HCT116 (cell line): ENCODE measurements at regions not wholly inside any gene's neighbourhood (a gene's known extent, or its start where the extent isn't known, plus 50 kb on each side); places are given as distances from the start of the nearest gene placed in this dataset.

Source experiments
- ATAC-seq: fragments of 200-7000 bp; cut with Tn5 transposase; 2 replicates; pipeline ENCODE4 v1.9.1; 2020; ENCODE audit warnings: mild to moderate bottlenecking, moderate library complexity
- BruUV-seq: library from RNA; stranded (reverse); fragments of 400-500 nt; replicated peaks from 2 replicates; lab custom pipeline; 2021; lab: Mats Ljungman, UMichigan
- CTCF ChIA-PET: fragments of 300-600 bp; sonication (Branson Sonifier 250); formaldehyde crosslinking; loops from one replicate; lab custom pipeline; 2021; ENCODE audit warnings: antibody characterized with exemption; lab: Charles Lee
- POLR2A ChIA-PET: fragments of 300-600, 350-600 bp; sonication (Branson Sonifier 250); formaldehyde crosslinking; loops from one replicate; lab custom pipeline; 2021; ENCODE audit warnings: antibody characterized with exemption; lab: Charles Lee
- RAD21 ChIA-PET, 2 experiments: fragments of 300-600 bp; sonication (Branson Sonifier 250); formaldehyde crosslinking; loops; one replicate each; lab custom pipeline; 2023; ENCODE audit warnings: low total read pairs in 2 of 2; ENCODE audit not compliant: uncharacterized antibody in 2 of 2, unreplicated experiment in 2 of 2, low non-redundant PET in 1 of 2; lab: Charles Lee
- DNase-seq: peaks from one replicate; pipeline ENCODE4 v3.0.0-alpha.2; 2010; ENCODE audit warnings: low read depth, low spot score
- H2AFZ ChIP-seq: fragments of 200-600 bp; shearing (Covaris generic), sonication (generic); 2 replicates; pipeline ENCODE4 v1.6.1; 2017; ENCODE audit warnings: low read depth, mixed run types, mixed read lengths, antibody characterized with exemption, low read length; ENCODE audit not compliant: poor library complexity, severe bottlenecking
- H3K27ac ChIP-seq: 2 replicates; pipeline ENCODE4 v1.5.1; 2012; ENCODE audit warnings: low read depth, low read length
- H3K27me3 ChIP-seq: fragments of 200-600 bp; sonication (generic); 2 replicates; pipeline ENCODE4 v1.6.1; 2016; ENCODE audit warnings: mixed run types, low read length, mixed read lengths; ENCODE audit not compliant: insufficient read depth
- H3K36me3 ChIP-seq, 2 experiments: fragments of 200-500 bp in 1 of 2; fragments of 200-600 bp in 1 of 2; sonication (Bioruptor generic) in 1 of 2; sonication (generic) in 1 of 2; 2 replicates each; pipeline versions ENCODE4 v1.5.1 to v1.6.1; 2014 to 2016; ENCODE audit warnings: low read length in 2 of 2, inconsistent platforms in 1 of 2, mixed read lengths in 1 of 2, mixed run types in 1 of 2; ENCODE audit not compliant: insufficient read depth in 2 of 2, control insufficient read depth in 1 of 2
- H3K4me1 ChIP-seq, 2 experiments: fragments of 200-600 bp in 1 of 2; sonication (generic) in 1 of 2; 2 replicates each; pipeline versions ENCODE4 v1.5.1 to v1.6.1; 2012 to 2017; ENCODE audit warnings: low read length in 2 of 2, inconsistent platforms in 1 of 2, mild to moderate bottlenecking in 1 of 2, mixed read lengths in 1 of 2, mixed run types in 1 of 2, moderate library complexity in 1 of 2; ENCODE audit not compliant: insufficient read depth in 2 of 2, control insufficient read depth in 1 of 2
- H3K4me2 ChIP-seq: fragments of 200-600 bp; sonication (generic); 2 replicates; pipeline ENCODE4 v1.6.1; 2017; ENCODE audit warnings: mixed run types, low read length, mixed read lengths
- H3K4me3 ChIP-seq, 2 experiments: fragments of 200-600 bp in 1 of 2; sonication (generic) in 1 of 2; replicated peaks in 1 of 2; 2 replicates each; pipeline ENCODE4 v1.5.1; 2011 to 2016; ENCODE audit warnings: low read length in 2 of 2, control low read depth in 1 of 2, low read depth in 1 of 2, mild to moderate bottlenecking in 1 of 2, mixed read lengths in 1 of 2, mixed run types in 1 of 2
- H3K79me2 ChIP-seq: fragments of 200-600 bp; sonication (generic); 2 replicates; pipeline ENCODE4 v1.6.1; 2017; ENCODE audit warnings: mild to moderate bottlenecking, mixed run types, low read length, moderate library complexity, mixed read lengths; ENCODE audit not compliant: insufficient read depth
- H3K9ac ChIP-seq: fragments of 200-600 bp; sonication (generic); 2 replicates; pipeline ENCODE4 v1.6.1; 2016; ENCODE audit warnings: low read length, mixed read lengths
- H3K9me2 ChIP-seq: fragments of 200-600 bp; sonication (generic), shearing (Covaris generic); 2 replicates; pipeline ENCODE4 v1.6.1; 2017; ENCODE audit warnings: mixed run types, mild to moderate bottlenecking, moderate library complexity; ENCODE audit not compliant: insufficient read depth
- H3K9me3 ChIP-seq, 2 experiments: fragments of 200-500 bp in 1 of 2; fragments of 200-600 bp in 1 of 2; sonication (Bioruptor generic) in 1 of 2; sonication (generic) in 1 of 2; 2 replicates each; pipeline ENCODE4 v1.6.1; 2014 to 2017; ENCODE audit warnings: low read length in 2 of 2, mixed read lengths in 2 of 2, inconsistent platforms in 1 of 2, low read depth in 1 of 2, mild to moderate bottlenecking in 1 of 2, mixed run types in 1 of 2, moderate library complexity in 1 of 2; ENCODE audit not compliant: control insufficient read depth in 1 of 2, insufficient read depth in 1 of 2
- H4K20me1 ChIP-seq: fragments of 200-600 bp; sonication (generic), shearing (Covaris generic); 2 replicates; pipeline ENCODE4 v1.6.1; 2017; ENCODE audit warnings: mixed run types, mild to moderate bottlenecking, moderate library complexity; ENCODE audit not compliant: insufficient read depth
- CEBPB ChIP-seq: IDR thresholded peaks from 2 replicates; pipeline ENCODE4 v1.6.1; 2012; ENCODE audit warnings: low read depth
- EGR1 ChIP-seq: IDR thresholded peaks from 2 replicates; pipeline ENCODE4 v1.6.1; 2012; ENCODE audit warnings: low read depth
- EZH2phosphoT487 ChIP-seq: fragments of 200-600 bp; IDR thresholded peaks from 2 replicates; pipeline ENCODE4 v1.6.1; 2018; ENCODE audit warnings: antibody characterized with exemption, borderline replicate concordance
- FOSL1 ChIP-seq: IDR thresholded peaks from 2 replicates; pipeline ENCODE4 v1.6.1; 2012; ENCODE audit warnings: low read depth
- JUND ChIP-seq: IDR thresholded peaks from 2 replicates; pipeline ENCODE4 v1.6.1; 2012
- POLR2A ChIP-seq: IDR thresholded peaks from 2 replicates; pipeline ENCODE4 v1.7.0; 2011; ENCODE audit warnings: borderline replicate concordance; ENCODE audit not compliant: insufficient read depth, insufficient read length; ENCODE audit errors: extremely low read depth
- POLR2AphosphoS5 ChIP-seq: IDR thresholded peaks from 2 replicates; pipeline ENCODE4 v1.6.1; 2011; ENCODE audit warnings: mild to moderate bottlenecking, low read depth, low read length, moderate library complexity
- SIN3A ChIP-seq: IDR thresholded peaks from 2 replicates; pipeline ENCODE4 v1.6.1; 2012; ENCODE audit warnings: low read depth
- SP1 ChIP-seq: IDR thresholded peaks from 2 replicates; pipeline ENCODE4 v1.6.1; 2012; ENCODE audit warnings: low read depth
- SRF ChIP-seq: IDR thresholded peaks from 2 replicates; pipeline ENCODE4 v1.6.1; 2012; ENCODE audit warnings: low read depth
- TCF7L2 ChIP-seq: IDR thresholded peaks from 2 replicates; pipeline ENCODE4 v1.7.0; 2011; ENCODE audit warnings: borderline replicate concordance, inconsistent platforms; ENCODE audit not compliant: insufficient read depth, insufficient read length; ENCODE audit errors: extremely low read depth
- YY1 ChIP-seq: IDR thresholded peaks from 2 replicates; pipeline ENCODE4 v1.6.1; 2011; ENCODE audit warnings: low read length, low read depth, moderate library complexity, mild to moderate bottlenecking; ENCODE audit not compliant: insufficient replicate concordance; ENCODE audit errors: extremely low read depth
- ZFX ChIP-seq: fragments of 450-650 bp; IDR thresholded peaks from 2 replicates; pipeline ENCODE4 v1.6.1; 2017
- ZNF274 ChIP-seq: fragments of 200-500 bp; sonication (Bioruptor generic); IDR thresholded peaks from 2 replicates; pipeline ENCODE4 v1.6.1; 2014; ENCODE audit warnings: mild to moderate bottlenecking, low read depth, low read length, inconsistent platforms
- intact Hi-C: fragments of 100-400 bp; cut with micrococcal nuclease; formaldehyde crosslinking; loops from 2 replicates; pipeline ENCODE4 v1.10.0; 2022
- TF ChIP-seq, protein P1 (sequence below): IDR thresholded peaks from 2 replicates; pipeline ENCODE4 v1.6.1; 2012
- TF ChIP-seq, protein P2 (sequence below): IDR thresholded peaks from 2 replicates; pipeline ENCODE4 v1.6.1; 2012
- TF ChIP-seq, protein P3 (sequence below), 3 experiments: fragments of 200-600 bp in 1 of 3; sonication (generic) in 1 of 3; IDR thresholded peaks in 2 of 3; conservative IDR thresholded peaks in 1 of 3; 2 replicates each; pipeline ENCODE4 v1.5.1; 2012 to 2017; ENCODE audit warnings: low read depth in 2 of 3, low read length in 2 of 3, antibody characterized with exemption in 1 of 3, borderline replicate concordance in 1 of 3, control low read depth in 1 of 3, mild to moderate bottlenecking in 1 of 3, mixed read lengths in 1 of 3, mixed run types in 1 of 3, moderate library complexity in 1 of 3; ENCODE audit not compliant: insufficient read depth in 1 of 3

- intact Hi-C loops = no loop called here
- POLR2A ChIA-PET = no interaction called here
- TF ChIP-seq, protein P1, sequence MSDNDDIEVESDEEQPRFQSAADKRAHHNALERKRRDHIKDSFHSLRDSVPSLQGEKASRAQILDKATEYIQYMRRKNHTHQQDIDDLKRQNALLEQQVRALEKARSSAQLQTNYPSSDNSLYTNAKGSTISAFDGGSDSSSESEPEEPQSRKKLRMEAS = no peak
Observed at GRCh38 chr20:12110711-12111110, 193.0 kb downstream of the BTBD3 start.

DNA sequence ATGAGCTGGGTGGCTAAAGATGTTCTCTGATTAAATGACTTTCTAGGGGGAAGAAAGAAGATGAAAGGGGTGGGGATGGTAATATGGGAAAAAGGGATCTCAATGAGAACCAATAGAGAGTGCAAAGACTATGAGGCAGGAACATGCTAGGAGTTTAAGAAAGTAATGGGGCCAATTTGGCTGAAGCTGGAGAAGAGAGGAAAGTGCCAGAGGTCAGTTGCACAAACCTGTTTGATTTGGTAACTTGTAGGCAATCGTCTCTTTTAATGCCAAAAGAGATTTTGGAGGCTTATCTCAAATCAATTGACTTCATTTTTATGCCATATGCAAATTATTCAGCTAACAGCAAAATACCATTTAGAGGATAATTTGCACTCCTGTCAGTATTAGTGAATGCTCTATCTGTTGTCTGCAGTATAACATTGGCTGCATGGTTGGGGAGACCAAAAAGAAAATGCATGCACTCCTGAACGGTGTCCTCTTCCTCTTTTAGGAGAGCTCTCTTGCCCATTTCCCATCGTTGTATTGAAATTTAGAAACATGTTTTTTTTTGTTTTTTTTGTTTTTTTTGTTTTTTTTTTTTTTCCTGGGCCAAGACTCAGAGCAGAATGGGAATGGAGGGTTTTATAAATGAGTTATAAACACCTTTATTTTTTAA is 193.9 kb downstream of the BTBD3 start:
- no peak for ATAC-seq
- CTCF ChIA-PET = no interaction called here
- no peaks in the 10 kb centered on the region for H4K20me1 ChIP-seq
- peaks cover 0 to 32% of the 10 kb centered on the region in 2 experiments; a peak in 2 of 4 replicates for H3K9me3 ChIP-seq
- H3K4me1 ChIP-seq = no peaks in the 10 kb centered on the region
- H2AFZ ChIP-seq = no peak overlapping the region
- H3K27ac ChIP-seq = no peak overlapping the region
- BruUV-seq = no TSS peak
- no peak for TF ChIP-seq JUND
- TF ChIP-seq, protein P1 = no peak
- TF ChIP-seq, protein P2, sequence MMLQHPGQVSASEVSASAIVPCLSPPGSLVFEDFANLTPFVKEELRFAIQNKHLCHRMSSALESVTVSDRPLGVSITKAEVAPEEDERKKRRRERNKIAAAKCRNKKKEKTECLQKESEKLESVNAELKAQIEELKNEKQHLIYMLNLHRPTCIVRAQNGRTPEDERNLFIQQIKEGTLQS = no peak
- no peak for TF ChIP-seq FOSL1
- no peak for TF ChIP-seq ZNF274
- no peak for TF ChIP-seq SIN3A
- TF ChIP-seq TCF7L2 = no peak
- TF ChIP-seq YY1 = no peak
- TF ChIP-seq POLR2AphosphoS5 = no peak
- TF ChIP-seq SRF = no peak
- no peak for TF ChIP-seq EGR1
- no peak for TF ChIP-seq SP1
- no peak for TF ChIP-seq EZH2phosphoT487
- no peak for TF ChIP-seq ZFX
- TF ChIP-seq, protein P3, sequence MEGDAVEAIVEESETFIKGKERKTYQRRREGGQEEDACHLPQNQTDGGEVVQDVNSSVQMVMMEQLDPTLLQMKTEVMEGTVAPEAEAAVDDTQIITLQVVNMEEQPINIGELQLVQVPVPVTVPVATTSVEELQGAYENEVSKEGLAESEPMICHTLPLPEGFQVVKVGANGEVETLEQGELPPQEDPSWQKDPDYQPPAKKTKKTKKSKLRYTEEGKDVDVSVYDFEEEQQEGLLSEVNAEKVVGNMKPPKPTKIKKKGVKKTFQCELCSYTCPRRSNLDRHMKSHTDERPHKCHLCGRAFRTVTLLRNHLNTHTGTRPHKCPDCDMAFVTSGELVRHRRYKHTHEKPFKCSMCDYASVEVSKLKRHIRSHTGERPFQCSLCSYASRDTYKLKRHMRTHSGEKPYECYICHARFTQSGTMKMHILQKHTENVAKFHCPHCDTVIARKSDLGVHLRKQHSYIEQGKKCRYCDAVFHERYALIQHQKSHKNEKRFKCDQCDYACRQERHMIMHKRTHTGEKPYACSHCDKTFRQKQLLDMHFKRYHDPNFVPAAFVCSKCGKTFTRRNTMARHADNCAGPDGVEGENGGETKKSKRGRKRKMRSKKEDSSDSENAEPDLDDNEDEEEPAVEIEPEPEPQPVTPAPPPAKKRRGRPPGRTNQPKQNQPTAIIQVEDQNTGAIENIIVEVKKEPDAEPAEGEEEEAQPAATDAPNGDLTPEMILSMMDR (IDR thresholded peaks at IDR 0.05 in 2 of 3, conservative IDR thresholded peaks at IDR 0.05 in 1 of 3; ENCODE audit: borderline replicate concordance in 1 of 3, insufficient read depth in 1 of 3, low read depth in 2 of 3, low read length in 2 of 3) = no peak
- TF ChIP-seq CEBPB = no peak
- no peak for TF ChIP-seq POLR2A
- TF ChIP-seq, all 23 proteins: peak for 0
- Histone ChIP-seq H3K4me3 (no peak overlapping the region), H3K9ac (no peak overlapping the region), H3K4me2 (no peak overlapping the region), H3K36me3 (no peaks in the 10 kb centered on the region), H3K79me2 (no peaks in the 10 kb centered on the region), H3K9me2 (no peaks in the 10 kb centered on the region), H3K27me3 (no peaks in the 10 kb centered on the region)
- no peak for DNase-seq
- POLR2A ChIA-PET = no interaction called here
- intact Hi-C loops = no loop called here
- RAD21 ChIA-PET = no interaction called here

More at GRCh38 chr20:12110711-12111110, 193.0 kb downstream of the BTBD3 start:
- H3K9ac ChIP-seq = no peak overlapping the region
- no peaks in the 10 kb centered on the region for H3K36me3 ChIP-seq
- H3K79me2 ChIP-seq = no peaks in the 10 kb centered on the region
- DNase-seq (no peak), ATAC-seq (no peak)
- no peaks in the 10 kb centered on the region for H4K20me1 ChIP-seq
- BruUV-seq = no TSS peak
- no peaks in the 10 kb centered on the region for H3K27me3 ChIP-seq
- H3K27ac ChIP-seq = no peak overlapping the region
- ChIA-PET RAD21 (no interaction called here), CTCF (no interaction called here)
- no peak overlapping the region for H3K4me3 ChIP-seq
- H3K4me1 ChIP-seq = no peaks in the 10 kb centered on the region
- H3K9me3 ChIP-seq = peaks cover 0 to 37% of the 10 kb centered on the region in 2 experiments; a peak in 2 of 4 replicates
- no peak overlapping the region for H2AFZ ChIP-seq
- H3K9me2 ChIP-seq = no peaks in the 10 kb centered on the region
- no peak overlapping the region for H3K4me2 ChIP-seq
